ENCODE measurements at regions not wholly inside any gene's neighbourhood (a gene's known extent, or its start where the extent isn't known, plus 50 kb on each side); places are given as distances from the start of the nearest gene placed in this dataset.

DNA sequence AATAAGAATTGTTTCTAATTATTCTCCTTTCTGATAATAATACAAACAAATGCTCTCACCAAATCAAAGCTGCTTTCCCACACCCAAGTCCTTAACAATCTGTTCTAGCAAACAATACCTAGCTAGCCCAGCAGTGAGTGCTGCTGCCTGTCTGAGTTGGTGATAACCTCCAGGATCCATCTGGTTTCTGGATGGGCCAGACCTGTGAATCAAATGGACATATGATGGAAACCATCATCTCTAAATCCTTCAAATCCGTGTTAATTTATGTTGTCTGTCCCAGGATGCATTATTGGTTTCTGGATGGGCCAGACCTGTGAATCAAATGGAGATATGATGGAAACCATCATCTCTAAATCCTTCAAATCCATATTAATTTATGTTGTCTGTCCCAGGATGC lies 1230.0 kb downstream of the AMY1C start:
- 0 out of 2 replicates have a peak overlapping the region, but pooled peaks have one; percentile 2 for H2AFZ ChIP-seq (ENCODE audit: low read length)
- no peaks in the 10 kb centered on the region for H3K4me1 ChIP-seq (ENCODE audit: insufficient read depth, low read length, poor library complexity, severe bottlenecking)
- TF ChIP-seq, protein P1, sequence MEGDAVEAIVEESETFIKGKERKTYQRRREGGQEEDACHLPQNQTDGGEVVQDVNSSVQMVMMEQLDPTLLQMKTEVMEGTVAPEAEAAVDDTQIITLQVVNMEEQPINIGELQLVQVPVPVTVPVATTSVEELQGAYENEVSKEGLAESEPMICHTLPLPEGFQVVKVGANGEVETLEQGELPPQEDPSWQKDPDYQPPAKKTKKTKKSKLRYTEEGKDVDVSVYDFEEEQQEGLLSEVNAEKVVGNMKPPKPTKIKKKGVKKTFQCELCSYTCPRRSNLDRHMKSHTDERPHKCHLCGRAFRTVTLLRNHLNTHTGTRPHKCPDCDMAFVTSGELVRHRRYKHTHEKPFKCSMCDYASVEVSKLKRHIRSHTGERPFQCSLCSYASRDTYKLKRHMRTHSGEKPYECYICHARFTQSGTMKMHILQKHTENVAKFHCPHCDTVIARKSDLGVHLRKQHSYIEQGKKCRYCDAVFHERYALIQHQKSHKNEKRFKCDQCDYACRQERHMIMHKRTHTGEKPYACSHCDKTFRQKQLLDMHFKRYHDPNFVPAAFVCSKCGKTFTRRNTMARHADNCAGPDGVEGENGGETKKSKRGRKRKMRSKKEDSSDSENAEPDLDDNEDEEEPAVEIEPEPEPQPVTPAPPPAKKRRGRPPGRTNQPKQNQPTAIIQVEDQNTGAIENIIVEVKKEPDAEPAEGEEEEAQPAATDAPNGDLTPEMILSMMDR (conservative IDR thresholded peaks at IDR 0.05; ENCODE audit: low read length): no peak
- TF ChIP-seq EZH2phosphoT487 (IDR thresholded peaks at IDR 0.05; ENCODE audit: borderline replicate concordance, low read depth, low read length): no peak
- H3K4me3 ChIP-seq (ENCODE audit: low read depth, low read length, poor library complexity, severe bottlenecking): no peak overlapping the region
- H3K9me2 ChIP-seq (ENCODE audit: insufficient read depth, low read length): no peaks in the 10 kb centered on the region
- CTCF ChIA-PET (ENCODE audit: unreplicated experiment): no interaction called here
- H3K79me2 ChIP-seq (ENCODE audit: insufficient read depth, low read depth, low read length): no peaks in the 10 kb centered on the region
- intact Hi-C loops (cut with micrococcal nuclease; ENCODE audit: unreplicated experiment): no loop called here
- no peak overlapping the region for H3K4me2 ChIP-seq (ENCODE audit: low read length)
- DNase-seq (ENCODE audit: low spot score): no peak
- POLR2A ChIA-PET: no interaction called here
- no TSS peak for BruUV-seq (replicated peaks)
- peaks cover 2% of the 10 kb centered on the region; the same call in 1 of the 2 replicates for H3K9me3 ChIP-seq (ENCODE audit: low read length)
- H4K20me1 ChIP-seq (ENCODE audit: insufficient read depth, low read length): no peaks in the 10 kb centered on the region
- H3K27ac ChIP-seq (ENCODE audit: low read depth, low read length, poor library complexity, severe bottlenecking): no peak overlapping the region
- H3K36me3 ChIP-seq (ENCODE audit: insufficient read depth, low read length): no peaks in the 10 kb centered on the region

DNA sequence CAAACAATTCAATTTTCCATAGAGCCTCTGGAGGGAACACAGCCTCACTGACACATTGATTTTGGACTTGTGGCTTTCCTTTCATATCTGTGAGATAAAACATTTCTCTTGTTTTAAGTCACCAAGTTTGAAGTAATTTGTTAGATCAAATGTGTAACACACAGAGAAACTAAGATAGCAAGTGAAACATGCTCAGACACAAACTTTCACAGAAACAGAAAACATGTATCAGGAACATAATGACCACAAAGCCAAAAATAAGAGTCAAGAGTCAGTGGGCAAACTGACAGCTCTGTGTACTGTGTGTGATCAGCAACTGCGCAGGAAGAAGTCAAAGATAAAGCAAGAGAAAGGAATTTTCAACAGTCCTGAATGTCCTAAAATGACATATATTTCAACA lies 1237.5 kb downstream of the AMY1C start:
- no TSS peak for BruUV-seq (replicated peaks)

DNA sequence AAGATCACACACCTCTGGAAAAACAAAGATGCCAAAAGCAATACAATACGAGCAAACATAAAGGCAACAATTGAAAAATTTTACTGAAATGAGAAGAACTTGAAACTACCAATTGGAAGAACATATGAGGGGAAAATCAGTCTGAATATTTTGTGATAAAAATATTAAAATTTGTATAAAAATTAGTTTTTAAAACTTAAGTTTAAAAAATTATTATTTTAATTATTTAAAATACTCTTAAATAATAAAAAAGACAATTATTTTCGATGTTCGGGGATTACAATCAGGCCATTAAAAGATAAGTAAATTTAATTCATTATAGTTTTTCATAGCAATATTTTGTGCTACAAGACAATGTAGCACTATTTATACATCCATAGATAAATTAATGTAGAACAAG lies 1239.3 kb downstream of the AMY1C start:
- BruUV-seq (replicated peaks): no TSS peak

More for the DNA sequence above, 1237.5 kb downstream of the AMY1C start:
- no peak overlapping the region for H3K27ac ChIP-seq (ENCODE audit: low read depth, low read length, poor library complexity, severe bottlenecking)
- H3K4me2 ChIP-seq (ENCODE audit: low read length): no peak overlapping the region
- DNase-seq (ENCODE audit: low spot score): no peak
- H3K9me3 ChIP-seq (ENCODE audit: low read length): peaks cover 5% of the 10 kb centered on the region; the same call in 1 of the 2 replicates
- no peaks in the 10 kb centered on the region for H4K20me1 ChIP-seq (ENCODE audit: insufficient read depth, low read length)
- no peaks in the 10 kb centered on the region for H3K36me3 ChIP-seq (ENCODE audit: insufficient read depth, low read length)
- intact Hi-C loops (cut with micrococcal nuclease; ENCODE audit: unreplicated experiment): no loop called here
- no peak for TF ChIP-seq EZH2phosphoT487 (IDR thresholded peaks at IDR 0.05; ENCODE audit: borderline replicate concordance, low read depth, low read length)
- TF ChIP-seq, protein P1 (conservative IDR thresholded peaks at IDR 0.05; ENCODE audit: low read length): no peak
- H3K4me3 ChIP-seq (ENCODE audit: low read depth, low read length, poor library complexity, severe bottlenecking): no peak overlapping the region
- ChIA-PET POLR2A (no interaction called here), CTCF (ENCODE audit: unreplicated experiment) (no interaction called here)
- H3K79me2 ChIP-seq (ENCODE audit: insufficient read depth, low read depth, low read length): no peaks in the 10 kb centered on the region
- H3K4me1 ChIP-seq (ENCODE audit: insufficient read depth, low read length, poor library complexity, severe bottlenecking): no peaks in the 10 kb centered on the region
- no peaks in the 10 kb centered on the region for H3K9me2 ChIP-seq (ENCODE audit: insufficient read depth, low read length)
- peak overlapping the region; percentile 18; the same call in 1 of the 2 replicates for H2AFZ ChIP-seq (ENCODE audit: low read length)

More for the DNA sequence above, 1239.3 kb downstream of the AMY1C start:
- Histone ChIP-seq H3K4me2 (ENCODE audit: low read length) (no peak overlapping the region), H2AFZ (ENCODE audit: low read length) (no peak overlapping the region), H3K27ac (ENCODE audit: low read depth, low read length, poor library complexity, severe bottlenecking) (no peak overlapping the region), H3K9me3 (ENCODE audit: low read length) (peaks cover 5% of the 10 kb centered on the region; the same call in 1 of the 2 replicates), H3K9me2 (ENCODE audit: insufficient read depth, low read length) (no peaks in the 10 kb centered on the region), H3K79me2 (ENCODE audit: insufficient read depth, low read depth, low read length) (no peaks in the 10 kb centered on the region), H4K20me1 (ENCODE audit: insufficient read depth, low read length) (no peaks in the 10 kb centered on the region), H3K4me3 (ENCODE audit: low read depth, low read length, poor library complexity, severe bottlenecking) (no peak overlapping the region), H3K4me1 (ENCODE audit: insufficient read depth, low read length, poor library complexity, severe bottlenecking) (no peaks in the 10 kb centered on the region), H3K36me3 (ENCODE audit: insufficient read depth, low read length) (no peaks in the 10 kb centered on the region)
- intact Hi-C loops (cut with micrococcal nuclease; ENCODE audit: unreplicated experiment): no loop called here
- ChIA-PET CTCF (ENCODE audit: unreplicated experiment) (no interaction called here), POLR2A (no interaction called here)
- DNase-seq (ENCODE audit: low spot score): no peak
- TF ChIP-seq, protein P1 (conservative IDR thresholded peaks at IDR 0.05; ENCODE audit: low read length): no peak
- no peak for TF ChIP-seq EZH2phosphoT487 (IDR thresholded peaks at IDR 0.05; ENCODE audit: borderline replicate concordance, low read depth, low read length)

Measured in OCI-LY7 (cell line).